Activated CD4-positive, alpha-beta T cell treated with anti-CD3 and anti-CD28 coated beads, Interleukin-2, amount 50 U/mL, for 1 hour (primary cell): ENCODE measurements at regions not wholly inside any gene's neighbourhood (a gene's known extent, or its start where the extent isn't known, plus 50 kb on each side); places are given as distances from the start of the nearest gene placed in this dataset.
"Not testable (repeated sequence)": the region's sequence is repeated elsewhere in the genome, so short reads cannot be mapped to it uniquely, and the experiment has no call there.

Experiments
- DNase-seq: peaks from one replicate; pipeline ENCODE4 v3.0.0-alpha.2; 2020

DNA sequence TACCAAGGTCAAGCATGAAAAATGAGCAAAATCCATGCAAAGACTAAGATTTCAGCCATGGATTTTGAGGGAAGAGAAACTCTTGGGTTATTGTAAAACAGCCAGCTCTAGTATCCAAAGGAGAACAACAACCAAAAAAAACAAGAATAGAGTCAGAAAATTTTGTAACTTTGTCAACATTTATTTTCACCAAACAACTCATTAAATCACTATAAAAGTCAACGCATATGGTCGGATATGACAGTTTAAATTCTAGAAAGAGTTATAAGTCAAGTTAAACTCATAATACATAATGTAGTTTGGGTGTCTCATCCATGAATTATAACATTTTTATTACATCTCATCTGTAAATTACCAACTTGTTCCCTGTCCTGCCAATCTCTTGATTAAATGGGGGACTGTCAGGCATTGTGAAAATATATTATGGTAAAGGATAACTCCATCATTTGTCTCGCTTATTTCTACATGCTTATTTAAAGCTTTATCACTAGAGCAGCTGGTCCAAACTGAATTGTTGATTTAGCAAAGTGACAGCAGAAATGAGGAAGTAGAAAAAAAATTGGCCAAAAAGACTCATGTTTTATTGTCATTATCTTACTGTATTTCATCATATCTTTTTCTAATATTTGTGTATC is 224.8 kb upstream of the NOCT start:
- DNase-seq: no peak

DNA sequence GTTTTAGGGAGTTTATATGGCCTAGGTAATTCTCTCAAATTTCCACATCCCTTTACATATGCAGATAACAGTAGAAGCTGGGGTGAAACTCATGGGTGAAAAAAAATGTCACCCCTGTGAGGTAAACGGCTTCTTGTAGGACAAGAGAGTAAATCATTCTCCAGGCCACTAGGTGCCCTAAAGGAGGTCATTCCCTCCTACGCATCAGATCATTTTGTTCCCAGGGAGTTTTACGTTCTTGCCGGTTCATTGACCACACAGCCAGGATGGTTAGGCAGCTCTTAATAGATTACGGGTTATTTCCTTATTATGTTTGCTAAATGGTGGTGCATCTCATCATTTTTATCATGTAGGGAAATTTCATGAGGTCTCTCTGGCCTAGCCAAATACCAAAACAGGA is 225.8 kb upstream of the NOCT start:
- DNase-seq: no peak

GRCh38 chr4:138788857-138789256 is 226.7 kb upstream of the NOCT start:
- no peak for DNase-seq

- no peak for DNase-seq
Observed at GRCh38 chr4:138788267-138788790, 227.3 kb upstream of the NOCT start.

- DNase-seq: not testable (repeated sequence)
Observed at GRCh38 chr4:138779761-138780160, 235.8 kb upstream of the NOCT start.

GRCh38 chr4:138775890-138776289 is 239.7 kb upstream of the NOCT start:
- DNase-seq: no peak

GRCh38 chr4:138775489-138775888 is 240.1 kb upstream of the NOCT start:
- DNase-seq: no peak

DNA sequence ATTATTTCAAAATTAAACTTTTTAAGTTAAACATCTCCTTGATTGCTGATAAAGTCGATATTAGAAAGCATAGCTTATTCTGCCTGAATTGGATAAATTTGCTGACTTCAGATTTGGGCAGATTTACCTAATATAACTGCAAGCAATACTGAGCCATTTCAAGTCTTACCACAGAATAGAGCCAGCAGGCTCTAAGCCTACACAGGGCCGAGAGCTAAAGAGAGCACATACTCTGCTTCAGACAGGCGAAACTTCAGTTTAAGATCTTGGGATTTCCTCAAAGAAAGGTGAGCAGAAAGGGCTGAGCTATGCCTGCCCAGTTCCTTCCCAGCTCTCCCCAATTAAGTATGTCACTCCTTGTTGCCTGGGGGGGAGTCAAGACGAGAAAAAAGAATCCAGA is 240.6 kb upstream of the NOCT start:
- no peak for DNase-seq

DNA sequence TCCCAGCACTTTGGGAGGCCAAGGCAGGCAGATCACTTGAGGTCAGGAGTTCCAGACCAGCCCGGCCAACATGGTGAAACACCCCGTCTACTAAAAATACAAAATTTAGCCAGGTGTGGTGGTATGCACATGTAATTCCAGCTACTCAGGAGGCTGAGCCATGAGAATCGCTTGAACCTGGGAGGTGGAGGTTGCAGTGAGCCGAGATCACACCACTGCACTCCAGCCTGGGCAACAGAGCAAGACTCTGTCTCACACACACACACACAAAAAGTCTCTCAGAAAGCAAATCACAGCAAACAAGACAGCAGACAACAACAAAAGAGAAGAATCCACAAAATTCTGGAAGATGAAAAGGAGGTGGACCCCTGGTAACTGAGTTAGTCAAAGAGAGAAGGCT is 241.5 kb upstream of the NOCT start:
- DNase-seq: not testable (repeated sequence)

DNA sequence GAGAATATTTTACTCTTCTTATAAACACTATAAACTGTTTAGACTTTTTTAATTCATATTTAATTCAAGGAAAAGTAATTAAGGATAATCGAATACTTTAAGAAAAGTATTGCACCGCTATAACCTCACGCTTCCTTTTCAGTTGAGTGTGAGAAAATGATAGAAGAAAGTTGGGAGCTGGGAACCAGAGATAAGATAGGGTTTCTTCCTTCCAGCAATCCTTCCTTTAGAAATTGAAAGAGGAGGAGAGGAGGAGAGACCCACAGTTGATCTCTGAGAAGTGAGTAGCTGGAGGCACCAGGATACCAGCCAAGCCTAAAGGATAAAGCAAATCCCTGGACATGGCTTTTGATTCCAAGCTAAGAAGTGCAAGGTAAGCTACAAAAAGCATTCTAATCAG is 242.3 kb upstream of the NOCT start:
- no peak for DNase-seq

GRCh38 chr4:138772366-138772765 is 243.2 kb upstream of the NOCT start:
- DNase-seq: no peak

DNA sequence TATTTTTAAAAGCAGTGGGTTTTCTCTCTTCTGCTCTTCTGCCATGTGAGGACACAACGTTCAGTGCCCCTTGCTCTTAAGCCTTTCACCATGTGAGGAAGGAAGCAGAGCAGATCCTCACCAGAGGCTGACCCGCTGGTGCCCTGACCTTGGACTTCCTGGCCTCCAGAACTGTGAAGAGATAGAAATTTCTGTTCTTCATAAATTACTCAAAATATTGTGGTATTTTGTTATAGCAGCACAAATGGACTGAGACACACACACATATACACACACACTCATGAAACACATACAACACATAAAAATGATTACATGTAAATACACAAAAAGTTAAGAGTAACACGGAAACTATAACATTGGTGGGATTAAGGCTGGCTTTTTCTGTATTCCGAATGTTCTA is 244.8 kb upstream of the NOCT start:
- no peak for DNase-seq

DNA sequence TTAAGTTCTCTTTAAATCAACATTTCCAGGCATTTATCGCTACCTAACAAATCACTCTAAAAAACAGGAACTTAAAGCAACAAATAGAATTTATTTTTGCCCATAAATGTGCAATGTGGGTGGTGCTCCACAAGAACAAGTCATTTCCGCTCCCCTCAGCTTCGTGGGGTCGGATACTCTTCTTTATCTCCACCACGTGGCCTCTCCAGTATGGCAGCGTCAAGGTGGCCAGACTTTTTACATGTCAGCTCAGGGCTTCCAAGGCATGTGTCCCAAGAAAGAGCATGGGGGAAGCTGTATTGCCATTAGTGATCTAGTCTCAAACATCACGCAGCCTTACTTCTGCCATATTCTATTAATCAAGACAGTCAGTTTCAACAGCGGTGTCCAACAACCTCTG is 249.2 kb upstream of the NOCT start:
- DNase-seq: no peak

DNA sequence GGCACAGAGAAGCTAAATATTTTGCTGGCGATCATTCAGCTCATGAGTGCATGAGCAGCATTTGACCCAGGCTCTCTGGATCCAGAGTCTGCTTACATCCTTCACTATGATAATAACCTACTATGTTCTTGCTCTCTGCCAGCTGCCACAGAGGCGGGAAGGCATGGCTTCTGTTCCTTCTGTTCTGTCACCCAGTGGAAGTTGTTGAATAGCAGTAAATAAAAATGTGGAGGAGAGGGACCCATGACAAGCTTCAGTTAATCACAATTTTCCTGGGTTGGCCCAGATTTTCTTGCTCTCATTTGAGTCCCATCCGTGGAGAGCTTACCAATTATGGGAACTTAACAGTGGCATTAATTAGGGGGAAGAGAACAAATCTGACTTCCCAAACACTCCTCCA is 250.1 kb upstream of the NOCT start:
- no peak for DNase-seq

GRCh38 chr4:138761638-138762220 is 253.9 kb upstream of the NOCT start:
- no peak for DNase-seq

GRCh38 chr4:138759554-138759902 is 256.1 kb upstream of the NOCT start:
- no peak for DNase-seq

- DNase-seq: no peak
Observed at GRCh38 chr4:138758876-138759553, 256.6 kb upstream of the NOCT start.

DNA sequence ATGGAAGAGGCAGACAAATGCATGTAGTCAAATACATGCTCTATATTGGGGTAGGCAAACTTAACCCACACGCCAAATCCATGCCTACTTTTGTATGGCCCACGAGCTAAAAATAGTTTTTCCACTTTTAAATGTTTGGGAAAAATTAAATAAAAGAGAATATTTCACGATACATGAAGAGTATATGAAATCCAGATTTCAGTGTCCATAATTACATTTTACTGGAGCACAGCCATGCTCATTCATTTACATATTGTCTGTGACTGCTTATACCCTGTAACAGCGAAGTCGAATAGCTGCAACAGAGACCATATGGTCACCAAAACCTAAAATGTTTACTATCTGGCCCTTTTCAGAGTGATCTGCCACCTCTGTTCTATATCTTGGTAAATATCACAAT is 257.4 kb upstream of the NOCT start:
- DNase-seq: no peak

DNA sequence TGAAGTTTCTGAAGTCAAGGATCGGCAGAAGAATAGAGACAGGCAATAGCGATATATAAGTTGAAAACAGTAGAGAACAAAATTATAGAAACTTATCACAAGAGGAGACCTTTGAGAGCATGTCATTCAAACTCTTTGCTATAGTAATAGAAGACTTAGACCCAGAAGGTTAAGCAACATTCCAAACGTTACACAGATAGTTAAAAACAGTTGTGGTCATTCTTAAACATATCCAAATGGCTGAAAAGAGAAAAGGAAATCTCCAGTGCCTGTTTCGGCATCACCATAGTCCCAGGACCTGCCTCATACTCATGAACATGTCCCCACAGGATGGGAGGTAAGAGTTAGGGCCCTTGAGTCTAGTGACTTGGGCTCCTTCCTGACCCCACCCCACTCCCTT is 258.1 kb upstream of the NOCT start:
- no peak for DNase-seq

DNA sequence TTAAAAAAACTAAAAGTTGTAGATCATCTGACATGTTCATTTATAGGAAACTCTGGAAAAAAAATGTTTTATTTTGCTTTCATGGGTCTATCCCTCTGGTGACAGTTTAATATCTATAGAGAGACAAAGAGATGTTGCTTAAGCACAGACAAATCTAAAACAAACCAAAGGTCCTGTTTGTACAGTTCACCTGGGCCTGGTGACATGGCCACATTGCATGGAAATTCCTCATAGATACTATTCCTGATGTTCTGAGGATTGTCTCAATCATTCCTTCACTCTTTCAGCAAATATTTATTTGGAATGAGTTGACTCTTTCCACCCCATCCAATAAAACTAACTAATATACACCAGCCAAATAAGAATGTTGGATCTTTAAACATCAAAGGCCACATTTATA is 259.1 kb upstream of the NOCT start:
- DNase-seq: no peak

DNA sequence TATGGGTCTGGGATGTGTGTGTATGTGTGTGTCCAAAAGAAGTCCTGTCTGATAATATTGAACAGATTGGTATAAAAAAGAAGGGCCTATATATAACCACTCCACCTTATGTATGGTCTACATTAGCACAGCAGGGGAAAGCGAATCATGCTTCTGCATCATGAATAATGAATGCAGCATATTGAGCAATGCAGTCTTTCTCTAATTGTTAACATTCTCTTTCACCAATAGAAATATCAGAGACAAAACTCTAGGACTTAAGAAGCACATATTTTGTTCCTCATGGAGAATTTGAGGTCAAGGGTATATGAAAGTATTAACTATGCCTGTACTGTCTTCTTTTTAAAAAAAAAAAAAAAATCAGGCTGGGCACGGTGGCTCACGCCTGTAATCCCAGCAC is 264.3 kb upstream of the NOCT start:
- DNase-seq: no peak

GRCh38 chr4:138749303-138749702 is 266.3 kb upstream of the NOCT start:
- no peak for DNase-seq

GRCh38 chr4:138741766-138742377 is 273.7 kb upstream of the NOCT start:
- DNase-seq: no peak
